ENCODE measurements at regions not wholly inside any gene's neighbourhood (a gene's known extent, or its start where the extent isn't known, plus 50 kb on each side); places are given as distances from the start of the nearest gene placed in this dataset.
A peak's percentile ranks its signal among the peaks of the same experiment; 100 is the strongest.

- no peak for DNase-seq (ENCODE audit: low read depth)
- TF ChIP-seq, protein P1, sequence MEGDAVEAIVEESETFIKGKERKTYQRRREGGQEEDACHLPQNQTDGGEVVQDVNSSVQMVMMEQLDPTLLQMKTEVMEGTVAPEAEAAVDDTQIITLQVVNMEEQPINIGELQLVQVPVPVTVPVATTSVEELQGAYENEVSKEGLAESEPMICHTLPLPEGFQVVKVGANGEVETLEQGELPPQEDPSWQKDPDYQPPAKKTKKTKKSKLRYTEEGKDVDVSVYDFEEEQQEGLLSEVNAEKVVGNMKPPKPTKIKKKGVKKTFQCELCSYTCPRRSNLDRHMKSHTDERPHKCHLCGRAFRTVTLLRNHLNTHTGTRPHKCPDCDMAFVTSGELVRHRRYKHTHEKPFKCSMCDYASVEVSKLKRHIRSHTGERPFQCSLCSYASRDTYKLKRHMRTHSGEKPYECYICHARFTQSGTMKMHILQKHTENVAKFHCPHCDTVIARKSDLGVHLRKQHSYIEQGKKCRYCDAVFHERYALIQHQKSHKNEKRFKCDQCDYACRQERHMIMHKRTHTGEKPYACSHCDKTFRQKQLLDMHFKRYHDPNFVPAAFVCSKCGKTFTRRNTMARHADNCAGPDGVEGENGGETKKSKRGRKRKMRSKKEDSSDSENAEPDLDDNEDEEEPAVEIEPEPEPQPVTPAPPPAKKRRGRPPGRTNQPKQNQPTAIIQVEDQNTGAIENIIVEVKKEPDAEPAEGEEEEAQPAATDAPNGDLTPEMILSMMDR (IDR thresholded peaks at IDR 0.05; ENCODE audit: low read depth, low read length, missing control alignments) = no peak
- H3K4me3 ChIP-seq (ENCODE audit: low read depth, low read length) = no peak overlapping the region
Measured at GRCh38 chr1:181951213-181951612, 110.3 kb downstream of the ZNF648 start.

DNA sequence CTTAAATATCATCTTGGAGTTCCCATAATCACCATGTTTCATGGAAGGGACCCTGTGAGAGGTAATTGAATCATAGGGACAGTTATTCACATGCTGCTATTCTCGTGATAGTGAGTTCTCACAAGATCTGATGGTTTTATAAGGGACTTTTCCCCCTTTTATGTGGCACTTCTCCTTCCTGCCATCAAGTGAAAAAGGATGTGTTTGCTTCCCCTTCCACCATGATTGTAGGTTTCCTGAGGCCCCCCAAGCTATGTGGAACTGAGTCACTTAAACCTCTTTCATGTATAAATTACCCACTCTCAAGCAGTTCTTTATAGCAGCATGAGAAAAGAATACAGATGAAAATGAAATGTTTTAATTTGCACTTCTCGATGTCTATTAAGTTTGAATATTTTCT, 112.0 kb downstream of the ZNF648 start:
- no peak overlapping the region for H3K4me3 ChIP-seq (ENCODE audit: low read depth, low read length)
- DNase-seq (ENCODE audit: low read depth) = no peak
- TF ChIP-seq, protein P1 (IDR thresholded peaks at IDR 0.05; ENCODE audit: low read depth, low read length, missing control alignments) = no peak

GRCh38 chr1:181948372-181948771, 113.1 kb downstream of the ZNF648 start:
- TF ChIP-seq, protein P1 (IDR thresholded peaks at IDR 0.05; ENCODE audit: low read depth, low read length, missing control alignments) = no peak
- no peak overlapping the region for H3K4me3 ChIP-seq (ENCODE audit: low read depth, low read length)
- DNase-seq (ENCODE audit: low read depth) = no peak

- TF ChIP-seq, protein P1 (IDR thresholded peaks at IDR 0.05; ENCODE audit: low read depth, low read length, missing control alignments) = no peak
- no peak for DNase-seq (ENCODE audit: low read depth)
Measured at GRCh38 chr1:181947441-181947840, 114.1 kb downstream of the ZNF648 start.

DNA sequence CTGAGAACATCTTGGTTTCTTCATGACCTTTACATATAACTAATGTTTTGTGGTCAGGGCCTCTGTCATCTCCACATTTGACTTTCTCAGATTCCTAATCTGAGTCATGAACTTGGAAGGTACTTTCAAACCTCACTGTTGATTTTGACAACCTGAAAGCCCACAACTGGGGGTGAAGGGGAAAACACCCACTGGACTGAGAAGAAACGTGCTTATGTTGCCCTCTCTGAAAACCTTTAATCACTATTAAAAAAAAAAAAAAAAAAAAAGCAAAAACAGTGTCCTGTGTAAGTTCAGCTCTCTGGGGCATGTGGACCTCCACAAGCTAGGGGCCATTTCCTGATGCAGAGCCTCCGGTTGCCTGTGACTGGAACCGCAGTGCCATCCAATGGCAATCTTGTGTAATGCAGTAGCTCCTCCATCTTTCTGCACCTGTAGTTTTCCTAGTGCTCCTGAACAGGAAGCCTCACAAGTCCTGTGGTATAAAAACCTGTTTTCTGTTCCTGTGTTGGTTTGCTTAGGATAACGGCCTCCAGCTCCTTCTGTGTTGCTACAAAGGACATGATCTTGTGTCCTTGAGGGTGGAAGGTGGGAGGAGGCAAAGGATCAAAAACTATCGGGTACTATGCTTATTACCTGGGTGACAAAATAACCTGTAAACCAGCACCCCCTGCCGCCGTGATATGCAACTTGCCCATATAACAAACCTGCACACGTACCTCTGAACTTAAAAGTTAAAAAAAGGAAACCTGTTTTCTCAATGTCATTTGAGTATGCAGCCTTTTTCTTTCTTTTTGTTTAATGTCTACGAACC, 124.5 kb downstream of the ZNF648 start:
- peak; percentile 70 for DNase-seq (ENCODE audit: low read depth)

More at GRCh38 chr1:181947441-181947840, 114.1 kb downstream of the ZNF648 start:
- H3K4me3 ChIP-seq (ENCODE audit: low read depth, low read length) = no peak overlapping the region

DNA sequence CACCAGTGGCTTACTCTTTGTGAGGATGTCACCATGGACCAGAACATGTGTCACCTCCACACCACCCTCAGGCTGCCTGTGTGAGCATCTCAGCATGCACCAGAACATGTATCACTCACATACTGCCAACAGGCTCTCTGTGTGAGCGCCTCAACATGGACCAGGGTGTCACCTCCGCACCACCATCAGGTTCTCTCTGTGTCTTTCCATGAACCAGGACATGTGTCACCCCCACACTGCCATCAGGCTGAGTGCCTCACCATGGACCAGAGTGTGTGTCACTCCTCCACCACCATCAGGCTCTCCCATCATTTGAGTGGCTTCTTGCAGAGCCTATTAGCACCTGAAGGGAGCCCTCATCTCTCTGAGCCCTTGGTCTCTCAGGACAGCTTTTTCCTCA, 125.2 kb downstream of the ZNF648 start:
- DNase-seq (ENCODE audit: low read depth) = no peak
- H3K4me3 ChIP-seq (ENCODE audit: low read depth, low read length) = no peak overlapping the region
- TF ChIP-seq, protein P1 (IDR thresholded peaks at IDR 0.05; ENCODE audit: low read depth, low read length, missing control alignments) = no peak

More for the DNA sequence above, 124.5 kb downstream of the ZNF648 start:
- TF ChIP-seq, protein P1 (IDR thresholded peaks at IDR 0.05; ENCODE audit: low read depth, low read length, missing control alignments) = peak; percentile 84
- H3K4me3 ChIP-seq (ENCODE audit: low read depth, low read length) = no peak overlapping the region; the same call in 1 of the 2 replicates

GRCh38 chr1:181931873-181932272, 129.6 kb downstream of the ZNF648 start:
- no peak overlapping the region for H3K4me3 ChIP-seq (ENCODE audit: low read depth, low read length)
- DNase-seq (ENCODE audit: low read depth) = no peak
- TF ChIP-seq, protein P1 (IDR thresholded peaks at IDR 0.05; ENCODE audit: low read depth, low read length, missing control alignments) = no peak
